Panc1 (cell line): ENCODE measurements at regions not wholly inside any gene's neighbourhood (a gene's known extent, or its start where the extent isn't known, plus 50 kb on each side); places are given as distances from the start of the nearest gene placed in this dataset.

Experiments
- ATAC-seq: fragments of 200-7000 bp; cut with Tn5 transposase; 2 replicates; pipeline ENCODE4 v1.9.1; 2020; ENCODE audit warnings: mild to moderate bottlenecking, moderate library complexity
- BruUV-seq: library from RNA; stranded (reverse); fragments of 400-500 nt; replicated peaks from 2 replicates; lab custom pipeline; 2021; lab: Mats Ljungman, UMichigan
- CTCF ChIA-PET: fragments of 300-600 bp; sonication (Branson Sonifier 250); formaldehyde crosslinking; loops from one replicate; lab custom pipeline; 2022; ENCODE audit warnings: antibody characterized with exemption; lab: Charles Lee
- POLR2A ChIA-PET: fragments of 300-600 bp; sonication (Branson Sonifier 250); formaldehyde crosslinking; loops from one replicate; lab custom pipeline; 2022; ENCODE audit warnings: antibody characterized with exemption; lab: Charles Lee
- DNase-seq: peaks from one replicate; pipeline ENCODE4 v3.0.0-alpha.2; 2010; ENCODE audit warnings: low read depth, low spot score
- H3K27ac ChIP-seq: 2 replicates; pipeline ENCODE4 v1.5.1; 2011; ENCODE audit warnings: mild to moderate bottlenecking, low read length, inconsistent platforms
- H3K27me3 ChIP-seq: fragments of 200-500 bp; sonication (Bioruptor generic); 2 replicates; pipeline ENCODE4 v1.6.0; 2014; ENCODE audit warnings: low read length, inconsistent platforms; ENCODE audit not compliant: control insufficient read depth, insufficient read depth
- H3K36me3 ChIP-seq: fragments of 200-500 bp; sonication (Bioruptor generic); 2 replicates; pipeline ENCODE4 v1.5.1; 2014; ENCODE audit warnings: inconsistent platforms, mild to moderate bottlenecking, low read length, moderate library complexity; ENCODE audit not compliant: control insufficient read depth, insufficient read depth
- H3K4me1 ChIP-seq: 2 replicates; pipeline ENCODE4 v1.5.1; 2011; ENCODE audit warnings: inconsistent platforms, mild to moderate bottlenecking, low read length, moderate library complexity; ENCODE audit not compliant: control insufficient read depth, insufficient read depth
- H3K4me3 ChIP-seq, 2 experiments: 2 replicates each; pipeline ENCODE4 v1.5.1; 2011 to 2012; ENCODE audit warnings: low read depth in 2 of 2, low read length in 2 of 2, mild to moderate bottlenecking in 2 of 2, inconsistent platforms in 1 of 2, moderate library complexity in 1 of 2
- H3K9me3 ChIP-seq: fragments of 200-500 bp; sonication (Bioruptor generic); 2 replicates; pipeline ENCODE4 v1.5.1; 2014; ENCODE audit warnings: low read depth, mild to moderate bottlenecking, inconsistent platforms, low read length, moderate library complexity; ENCODE audit not compliant: control insufficient read depth, insufficient read depth
- CTCF ChIP-seq: fragments of 450-650 bp; IDR thresholded peaks from 2 replicates; pipeline ENCODE4 v1.5.1; 2017; ENCODE audit warnings: mild to moderate bottlenecking
- POLR2AphosphoS5 ChIP-seq: IDR thresholded peaks from 2 replicates; pipeline ENCODE4 v1.6.1; 2012; ENCODE audit warnings: mild to moderate bottlenecking, low read depth, low read length, moderate library complexity
- REST ChIP-seq, 2 experiments: IDR thresholded peaks; 2 replicates each; pipeline ENCODE4 v1.6.1; 2011 to 2012; ENCODE audit warnings: low read depth in 2 of 2, control low read depth in 1 of 2, low read length in 1 of 2, mild to moderate bottlenecking in 1 of 2, moderate library complexity in 1 of 2; ENCODE audit not compliant: insufficient read depth in 1 of 2
- SIN3A ChIP-seq: IDR thresholded peaks from 2 replicates; pipeline ENCODE4 v1.6.1; 2012; ENCODE audit warnings: low read depth, mild to moderate bottlenecking, low read length, moderate library complexity, borderline replicate concordance; ENCODE audit not compliant: insufficient read depth
- TCF7L2 ChIP-seq: IDR thresholded peaks from 2 replicates; pipeline ENCODE4 v1.6.1; 2011; ENCODE audit warnings: mild to moderate bottlenecking, low read depth, low read length, inconsistent platforms
- in situ Hi-C: cut with HindIII; loops from 2 replicates; pipeline ENCODE4 v1.10.0; 2016; ENCODE audit warnings: low sequenced_read_pairs, low pct_unique_long_range_greater_than_20kb
- intact Hi-C: fragments of 100-400 bp; cut with micrococcal nuclease; formaldehyde crosslinking; loops from one replicate; pipeline ENCODE4 v1.10.0; 2022; ENCODE audit not compliant: unreplicated experiment

- Histone ChIP-seq H3K9me3 (no peaks in the 10 kb centered on the region), H3K27me3 (no peaks in the 10 kb centered on the region), H3K36me3 (no peaks in the 10 kb centered on the region), H3K27ac (no peak overlapping the region), H3K4me3 (no peak overlapping the region), H3K4me1 (no peaks in the 10 kb centered on the region)
- BruUV-seq = no TSS peak
- in situ Hi-C loops (no loop called here), intact Hi-C loops (no loop called here)
- CTCF ChIA-PET = no interaction called here
- TF ChIP-seq CTCF (no peak), TCF7L2 (no peak), POLR2AphosphoS5 (no peak), REST (IDR thresholded peaks at IDR 0.05; ENCODE audit: insufficient read depth in 1 of 2, low read depth in 2 of 2, low read length in 1 of 2) (no peak), SIN3A (no peak)
- ATAC-seq (no peak), DNase-seq (no peak)
- POLR2A ChIA-PET = no interaction called here
Observed at GRCh38 chr4:127394516-127394915, 238.2 kb upstream of the INTU start.

GRCh38 chr4:127400276-127400675 lies 232.5 kb upstream of the INTU start:
- DNase-seq = no peak
- no peaks in the 10 kb centered on the region for H3K9me3 ChIP-seq
- no peak overlapping the region for H3K27ac ChIP-seq
- ChIA-PET POLR2A (no interaction called here), CTCF (no interaction called here)
- ATAC-seq = no peak
- no TSS peak for BruUV-seq
- in situ Hi-C loops (no loop called here), intact Hi-C loops (no loop called here)
- TF ChIP-seq TCF7L2 (no peak), CTCF (no peak), POLR2AphosphoS5 (no peak), SIN3A (no peak), REST (IDR thresholded peaks at IDR 0.05; ENCODE audit: insufficient read depth in 1 of 2, low read depth in 2 of 2, low read length in 1 of 2) (no peak)
- H3K4me1 ChIP-seq = no peaks in the 10 kb centered on the region
- H3K36me3 ChIP-seq = no peaks in the 10 kb centered on the region
- no peak overlapping the region for H3K4me3 ChIP-seq
- H3K27me3 ChIP-seq = no peaks in the 10 kb centered on the region
